Natural killer cell treated with Interleukin-12 subunit alpha and Interleukin-12 subunit beta and Interleukin-15 and Interleukin-18, amount 100 ng/mL, for 72 hours (primary cell): ENCODE measurements at regions not wholly inside any gene's neighbourhood (a gene's known extent, or its start where the extent isn't known, plus 50 kb on each side); places are given as distances from the start of the nearest gene placed in this dataset.
"Not testable (repeated sequence)": the region's sequence is repeated elsewhere in the genome, so short reads cannot be mapped to it uniquely, and the experiment has no call there.

Experiments
- ATAC-seq, 2 donors: fragments of 150-1000 bp; cut with Tn5 transposase in 1 of 2; sonication (Bioruptor Pico), chemical (Tn5 transposase) in 1 of 2; 2 replicates each; pipeline ENCODE4 v1.10.0; 2021
- DNase-seq: peaks from one replicate; pipeline ENCODE4 v3.0.0; 2022; ENCODE audit warnings: low spot score
- H3K27ac Mint-ChIP-seq, 2 donors: 1 replicate in 1 of 2; 2 replicates in 1 of 2; pipeline ENCODE4 v1.8.0; 2022; ENCODE audit warnings: mixed read lengths in 2 of 2, mild to moderate bottlenecking in 1 of 2, moderate library complexity in 1 of 2
- H3K27me3 Mint-ChIP-seq, 2 donors: 1 replicate in 1 of 2; 2 replicates in 1 of 2; pipeline ENCODE4 v1.8.0; 2022; ENCODE audit warnings: mixed read lengths in 2 of 2
- H3K36me3 Mint-ChIP-seq: one replicate; pipeline ENCODE4 v1.8.0; 2022; ENCODE audit warnings: mixed read lengths
- H3K4me1 Mint-ChIP-seq, 2 donors: 1 replicate in 1 of 2; 2 replicates in 1 of 2; pipeline ENCODE4 v1.8.0; 2022; ENCODE audit warnings: low read depth in 2 of 2, mixed read lengths in 2 of 2, mild to moderate bottlenecking in 1 of 2
- H3K4me3 Mint-ChIP-seq: one replicate; pipeline ENCODE4 v1.8.0; 2022; ENCODE audit warnings: mixed read lengths
- H3K9me3 Mint-ChIP-seq: 2 replicates; pipeline ENCODE4 v1.8.0; 2022; ENCODE audit warnings: mixed read lengths

DNA sequence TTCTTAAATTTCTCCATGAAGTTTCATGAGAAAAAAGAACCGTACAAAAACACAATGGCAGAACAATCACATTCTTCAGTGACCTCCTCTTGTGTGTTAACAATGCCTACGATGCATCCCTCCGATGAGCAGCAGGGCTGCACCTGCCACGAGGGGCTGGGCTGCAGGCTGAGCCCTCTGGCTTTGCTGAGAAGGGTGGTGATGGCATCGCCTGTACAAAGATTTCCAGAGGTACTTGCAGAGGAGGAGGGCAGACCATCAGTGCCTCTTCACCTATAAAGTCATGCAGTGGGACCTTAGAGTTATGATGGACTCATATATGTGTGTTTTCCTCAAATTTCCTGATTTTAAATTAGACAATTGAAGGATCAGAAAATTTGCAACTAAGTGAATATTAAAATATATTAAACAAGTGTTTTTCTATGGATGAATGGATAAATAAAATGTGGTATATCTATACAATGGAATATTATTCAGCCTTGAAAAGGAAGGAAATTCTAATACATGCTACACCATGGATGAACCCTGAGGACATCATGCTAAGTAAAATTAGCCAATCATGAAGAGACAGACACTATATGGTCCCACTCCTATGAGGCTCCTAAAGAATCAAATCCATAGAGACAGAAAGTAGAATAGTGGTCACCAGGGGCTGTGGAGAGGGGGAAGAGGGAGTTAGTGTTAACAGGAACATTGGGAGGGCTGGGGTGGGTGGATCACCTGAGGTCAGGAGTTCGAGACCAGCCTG lies 489.3 kb downstream of the SIPA1L2 start:
- Mint-ChIP-seq H3K27ac (no peak overlapping the region), H3K9me3 (peaks cover 2% of the 10 kb centered on the region), H3K36me3 (no peaks in the 10 kb centered on the region), H3K4me3 (no peak overlapping the region), H3K27me3 (peaks cover 11 to 12% of the 10 kb centered on the region in 2 donors), H3K4me1 (peaks cover 7 to 9% of the 10 kb centered on the region in 2 donors)
- DNase-seq (no peak), ATAC-seq (no peak)

DNA sequence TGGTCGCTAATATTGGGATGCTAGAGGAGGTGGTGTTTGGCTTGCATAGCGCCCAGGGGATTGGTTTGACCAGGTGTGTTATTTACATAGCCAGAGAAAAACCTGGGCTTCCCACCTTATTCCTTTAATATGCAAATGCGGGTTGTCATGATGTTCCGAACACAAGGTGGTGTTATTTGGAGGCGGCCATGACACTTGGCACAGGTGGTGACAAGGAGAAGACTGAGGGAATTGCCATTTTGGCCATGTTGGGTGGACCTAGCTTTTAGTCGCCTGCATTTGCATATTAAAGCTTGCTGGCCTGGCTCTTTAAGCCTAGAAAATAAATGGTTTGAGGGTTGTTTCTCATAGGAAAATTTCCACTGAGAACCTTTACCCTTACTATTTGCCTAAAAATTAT lies 490.5 kb downstream of the SIPA1L2 start:
- H3K9me3 Mint-ChIP-seq = peaks cover 2% of the 10 kb centered on the region
- no peak overlapping the region for H3K4me3 Mint-ChIP-seq
- no peak for ATAC-seq
- peaks cover 8 to 9% of the 10 kb centered on the region in 2 donors for H3K4me1 Mint-ChIP-seq
- DNase-seq = no peak
- H3K36me3 Mint-ChIP-seq = no peaks in the 10 kb centered on the region
- H3K27me3 Mint-ChIP-seq = peaks cover 11 to 12% of the 10 kb centered on the region in 2 donors
- H3K27ac Mint-ChIP-seq = no peak overlapping the region

DNA sequence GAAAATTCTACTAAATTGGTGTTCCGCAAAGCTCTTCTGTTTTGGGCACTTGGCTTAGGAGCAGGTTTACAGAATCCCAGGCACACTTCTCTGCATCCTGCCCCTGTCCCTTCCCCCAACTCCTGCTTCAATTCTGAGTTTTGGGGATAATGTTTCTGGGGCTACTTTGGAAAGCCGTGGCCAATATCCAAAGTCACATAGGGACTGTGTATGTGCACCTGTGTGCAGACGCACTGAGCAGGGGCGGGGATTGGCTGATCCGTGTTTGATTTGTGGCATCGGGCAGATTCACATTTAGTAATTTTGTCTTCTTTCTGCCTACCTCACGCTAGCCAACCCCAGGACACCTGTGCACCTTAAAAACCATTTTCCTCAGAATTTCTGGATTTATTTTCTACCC lies 491.9 kb downstream of the SIPA1L2 start:
- no peak for ATAC-seq
- H3K27me3 Mint-ChIP-seq = peaks cover 11 to 12% of the 10 kb centered on the region in 2 donors
- peaks cover 2% of the 10 kb centered on the region for H3K9me3 Mint-ChIP-seq

DNA sequence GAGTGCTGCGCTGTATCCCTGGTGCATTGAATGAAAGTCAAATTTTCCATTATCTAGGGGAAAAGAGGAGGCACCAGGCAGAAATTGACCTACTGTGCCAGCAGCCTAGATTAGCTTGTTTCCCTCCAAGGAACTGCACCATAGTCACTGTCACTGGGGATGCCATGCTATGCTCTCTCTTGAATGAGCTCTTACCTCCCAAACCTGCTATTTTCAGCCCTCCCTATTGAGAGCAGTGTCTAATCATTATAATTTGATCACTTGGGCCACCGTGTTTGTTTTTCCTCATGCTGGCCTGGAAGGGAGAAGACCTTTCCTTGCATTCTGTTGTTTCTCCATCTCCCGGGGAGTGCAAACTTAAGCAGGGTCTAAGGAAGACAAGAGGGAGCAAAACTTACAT lies 492.9 kb downstream of the SIPA1L2 start:
- Mint-ChIP-seq H3K4me1 (peaks cover 9 to 12% of the 10 kb centered on the region in 2 donors), H3K4me3 (no peak overlapping the region), H3K9me3 (peaks cover 2% of the 10 kb centered on the region), H3K36me3 (no peaks in the 10 kb centered on the region), H3K27me3 (peaks cover 12 to 16% of the 10 kb centered on the region in 2 donors), H3K27ac (no peak overlapping the region)
- ATAC-seq (no peak), DNase-seq (no peak)

More for the DNA sequence above, 491.9 kb downstream of the SIPA1L2 start:
- no peak overlapping the region for H3K27ac Mint-ChIP-seq
- H3K4me1 Mint-ChIP-seq = peaks cover 9 to 12% of the 10 kb centered on the region in 2 donors
- H3K36me3 Mint-ChIP-seq = no peaks in the 10 kb centered on the region
- no peak for DNase-seq
- H3K4me3 Mint-ChIP-seq = no peak overlapping the region

DNA sequence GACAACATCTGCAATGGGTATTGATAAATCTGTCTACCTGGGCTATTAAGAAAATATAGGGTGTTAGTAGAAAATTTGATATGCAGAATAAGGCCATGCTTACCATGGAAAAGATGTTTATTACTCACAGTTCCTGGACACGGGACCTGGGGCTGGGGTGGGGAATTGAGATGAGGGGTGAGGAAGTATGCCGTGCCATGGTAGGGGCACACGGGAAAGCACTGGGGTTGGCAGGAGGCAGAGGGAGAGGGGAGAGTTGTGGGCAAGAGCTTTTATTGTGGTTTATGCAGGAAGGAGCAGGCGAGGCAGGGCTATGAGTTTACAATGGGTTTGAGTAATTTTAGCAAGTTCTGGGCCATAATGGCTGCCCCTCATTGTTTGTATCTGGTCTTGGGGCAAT lies 493.8 kb downstream of the SIPA1L2 start:
- Mint-ChIP-seq H3K36me3 (peaks cover 4% of the 10 kb centered on the region), H3K4me1 (peaks cover 9 to 12% of the 10 kb centered on the region in 2 donors), H3K4me3 (peak overlapping the region; percentile 10), H3K9me3 (peaks cover 2% of the 10 kb centered on the region), H3K27ac (no peak overlapping the region), H3K27me3 (peaks cover 16 to 23% of the 10 kb centered on the region in 2 donors)
- ATAC-seq = no peak
- no peak for DNase-seq

DNA sequence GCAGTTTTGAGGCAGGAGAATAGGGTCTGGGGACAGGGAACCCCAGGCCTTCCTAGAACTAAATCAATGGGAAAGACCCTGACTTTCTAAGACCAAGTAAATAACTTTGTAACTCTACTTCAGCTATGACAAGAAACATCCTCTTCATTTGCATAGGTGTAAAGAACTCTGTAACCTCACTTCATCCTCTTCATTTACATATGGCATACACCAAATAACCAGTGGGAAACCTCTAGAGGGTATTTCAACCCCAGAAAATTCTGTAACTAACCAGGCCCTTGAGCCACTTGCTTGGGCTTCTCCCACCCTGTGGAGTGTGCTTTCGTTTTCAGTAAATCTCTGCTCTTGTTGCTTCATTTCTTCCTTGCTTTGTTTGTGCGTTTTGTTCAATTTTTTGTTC lies 495.6 kb downstream of the SIPA1L2 start:
- Mint-ChIP-seq H3K4me3 (no peak overlapping the region), H3K36me3 (peaks cover 4% of the 10 kb centered on the region), H3K27me3 (peaks cover 19 to 33% of the 10 kb centered on the region in 2 donors), H3K4me1 (peaks cover 9 to 12% of the 10 kb centered on the region in 2 donors), H3K27ac (no peak overlapping the region), H3K9me3 (peaks cover 2% of the 10 kb centered on the region)
- DNase-seq (no peak), ATAC-seq (peak; percentile 81 to 87)

DNA sequence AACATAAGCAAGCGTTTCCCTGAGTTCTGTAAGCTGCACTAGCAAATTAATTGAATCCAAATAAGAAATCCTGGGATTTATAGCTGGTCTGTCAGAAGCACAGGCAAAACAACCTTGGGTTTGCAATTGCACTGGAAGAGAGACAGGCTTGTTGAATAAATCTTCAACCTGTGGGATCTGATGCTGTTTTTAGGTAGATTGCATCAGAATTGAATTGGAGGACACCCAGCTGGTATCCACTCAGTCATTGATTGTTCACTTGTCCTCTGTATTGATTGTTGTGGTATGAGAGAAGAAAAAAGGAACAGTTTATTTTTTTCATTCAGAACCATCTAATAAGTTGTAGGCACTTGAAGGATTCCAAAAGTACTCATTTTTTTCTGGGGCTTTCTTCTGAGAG lies 497.4 kb downstream of the SIPA1L2 start:
- ATAC-seq (no peak), DNase-seq (no peak)
- peaks cover 24 to 51% of the 10 kb centered on the region in 2 donors for H3K27me3 Mint-ChIP-seq
- peaks cover 4% of the 10 kb centered on the region for H3K9me3 Mint-ChIP-seq
- H3K4me1 Mint-ChIP-seq = peaks cover 15 to 16% of the 10 kb centered on the region in 2 donors
- no peak overlapping the region for H3K27ac Mint-ChIP-seq
- no peak overlapping the region for H3K4me3 Mint-ChIP-seq
- peaks cover 4% of the 10 kb centered on the region for H3K36me3 Mint-ChIP-seq

DNA sequence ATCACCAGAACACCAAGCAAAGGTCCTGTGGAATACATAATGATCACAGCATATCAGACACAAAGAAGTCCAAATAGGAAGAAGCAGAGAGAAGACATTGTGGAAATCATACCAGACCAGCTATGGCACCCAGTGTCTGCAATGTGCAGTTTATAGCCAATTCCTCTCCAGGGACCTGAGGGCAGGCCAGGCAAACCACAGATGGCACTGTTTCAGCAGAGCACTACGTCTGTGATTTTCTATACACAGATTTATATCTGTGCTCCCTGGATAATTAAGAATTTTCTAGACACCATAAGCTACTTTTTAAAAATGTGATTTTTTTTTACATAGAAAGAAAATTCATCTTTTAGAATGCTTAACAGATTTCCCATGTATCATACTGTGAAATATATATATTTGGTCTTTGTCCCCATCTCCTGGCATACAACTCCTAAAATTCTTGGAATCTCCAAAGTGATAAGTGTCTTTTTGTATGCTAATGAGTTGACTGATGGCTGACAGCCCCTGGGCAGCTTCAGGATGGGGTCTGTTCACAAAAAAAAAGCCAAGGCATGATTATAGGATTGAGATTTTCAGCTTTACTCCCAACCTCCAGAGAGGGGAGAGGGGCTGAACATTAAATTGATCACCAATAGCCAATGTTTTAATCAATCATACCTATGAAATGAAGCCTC lies 498.1 kb downstream of the SIPA1L2 start:
- Mint-ChIP-seq H3K27ac (no peak overlapping the region), H3K36me3 (peaks cover 4% of the 10 kb centered on the region), H3K27me3 (peaks cover 24 to 53% of the 10 kb centered on the region in 2 donors), H3K4me3 (no peak overlapping the region), H3K9me3 (peaks cover 4% of the 10 kb centered on the region), H3K4me1 (peaks cover 15 to 20% of the 10 kb centered on the region in 2 donors)
- no peak for ATAC-seq
- DNase-seq = no peak

DNA sequence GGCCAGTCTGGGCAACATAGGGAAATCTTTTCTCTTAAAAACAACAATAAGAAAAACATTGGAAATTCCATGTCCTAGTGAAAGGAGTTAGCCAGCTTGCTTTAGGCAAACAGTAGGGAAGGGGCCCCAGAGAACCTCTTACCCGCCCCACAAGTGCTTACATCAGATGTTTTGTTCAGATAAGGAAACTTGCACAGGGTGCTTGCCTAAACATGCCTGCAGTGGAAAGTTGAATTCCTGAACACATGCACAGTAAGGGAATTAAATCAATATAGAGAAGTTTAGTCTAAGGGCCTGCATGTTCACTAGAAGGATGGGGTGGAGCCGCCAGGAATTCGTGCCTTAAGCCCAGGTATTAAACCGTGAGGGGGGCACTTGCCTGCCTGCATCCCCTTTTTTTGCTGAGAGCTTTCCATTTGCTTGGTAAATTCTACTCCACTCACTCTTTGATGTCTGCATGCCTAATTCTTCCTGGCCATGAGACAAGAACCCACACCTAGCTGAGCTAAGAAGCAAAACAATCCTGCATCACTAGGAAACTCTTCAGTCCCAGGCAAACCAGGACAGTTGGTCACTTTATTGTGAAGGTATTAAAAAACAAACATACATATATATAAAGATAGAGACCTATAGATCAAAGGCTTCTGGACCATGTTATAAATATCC lies 499.0 kb downstream of the SIPA1L2 start:
- no peak overlapping the region for H3K27ac Mint-ChIP-seq
- peaks cover 21 to 51% of the 10 kb centered on the region in 2 donors for H3K27me3 Mint-ChIP-seq
- no peak overlapping the region for H3K4me3 Mint-ChIP-seq
- DNase-seq (no peak), ATAC-seq (no peak)
- peaks cover 4% of the 10 kb centered on the region for H3K9me3 Mint-ChIP-seq
- H3K4me1 Mint-ChIP-seq = peaks cover 9 to 14% of the 10 kb centered on the region in 2 donors
- H3K36me3 Mint-ChIP-seq = peaks cover 4% of the 10 kb centered on the region

DNA sequence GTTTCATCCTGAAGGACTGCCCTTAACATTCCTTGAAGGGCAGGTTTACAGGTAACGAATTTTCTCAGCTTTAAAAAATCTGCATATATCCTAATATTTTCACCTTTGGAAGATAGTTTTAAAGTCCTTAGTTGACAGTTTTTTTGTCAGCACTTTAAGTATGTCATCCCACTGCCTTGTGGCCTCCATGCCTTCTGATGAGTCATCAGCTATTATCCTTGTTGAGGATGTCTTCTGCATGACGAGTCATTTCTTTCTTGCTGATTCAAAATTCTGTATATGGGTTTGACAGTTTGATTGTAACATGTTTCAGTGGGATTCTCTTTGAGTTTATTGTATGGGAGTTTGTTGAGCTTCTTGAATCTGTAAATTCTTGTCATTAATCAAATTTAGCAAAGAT lies 500.6 kb downstream of the DISC1 start:
- Mint-ChIP-seq H3K4me3 (no peak overlapping the region), H3K27ac (no peak overlapping the region), H3K4me1 (peaks cover 8 to 14% of the 10 kb centered on the region in 2 donors), H3K36me3 (peaks cover 4% of the 10 kb centered on the region), H3K9me3 (peaks cover 4% of the 10 kb centered on the region), H3K27me3 (peaks cover 23 to 63% of the 10 kb centered on the region in 2 donors)
- DNase-seq (no peak), ATAC-seq (peak; percentile 61 to 79)

DNA sequence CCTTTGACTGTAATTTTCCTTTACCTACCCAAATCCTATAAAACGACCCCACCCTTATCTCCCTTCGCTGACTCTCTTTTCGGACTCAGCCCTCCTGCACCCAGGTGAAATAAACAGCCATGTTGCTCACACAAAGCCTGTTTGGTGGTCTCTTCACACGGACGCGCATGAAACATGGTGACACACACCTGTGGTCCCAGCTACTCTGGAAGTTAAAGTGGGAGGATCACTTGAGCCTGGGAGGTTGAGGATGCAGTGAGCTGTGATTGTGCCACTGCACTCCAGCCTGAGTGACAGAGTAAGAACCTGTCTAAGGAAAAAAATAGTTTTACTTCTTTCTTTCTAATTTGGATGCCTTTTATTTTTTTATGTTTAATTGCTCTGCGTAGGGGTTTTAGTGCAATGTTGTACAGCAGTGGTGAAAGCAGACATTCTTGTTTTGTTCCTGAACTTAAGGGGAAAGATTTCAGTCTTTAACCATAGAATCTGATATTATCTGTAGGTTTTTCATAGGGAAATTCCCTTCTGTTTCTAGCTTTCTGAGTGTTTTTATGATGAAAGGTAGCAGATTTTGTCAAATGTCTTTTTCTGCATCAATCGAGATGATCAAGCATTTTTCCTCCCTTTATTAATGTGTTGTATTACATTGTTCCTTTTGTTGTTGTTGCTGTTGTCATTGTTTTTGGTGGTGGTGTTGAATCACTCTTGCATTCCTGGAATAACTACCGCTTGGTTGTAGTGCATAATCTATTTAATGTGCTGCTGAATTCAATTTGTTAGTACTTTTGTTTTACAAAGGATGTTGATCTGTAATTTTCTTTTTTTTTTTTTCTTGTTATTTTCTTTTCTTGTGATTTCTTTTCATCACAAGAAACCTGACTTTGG lies 497.4 kb downstream of the DISC1 start:
- H3K27ac Mint-ChIP-seq = no peak overlapping the region
- H3K9me3 Mint-ChIP-seq = peaks cover 4% of the 10 kb centered on the region
- H3K27me3 Mint-ChIP-seq = peaks cover 18 to 56% of the 10 kb centered on the region in 2 donors
- H3K36me3 Mint-ChIP-seq = no peaks in the 10 kb centered on the region
- ATAC-seq (no peak), DNase-seq (no peak)
- no peak overlapping the region for H3K4me3 Mint-ChIP-seq
- peaks cover 8 to 14% of the 10 kb centered on the region in 2 donors for H3K4me1 Mint-ChIP-seq

DNA sequence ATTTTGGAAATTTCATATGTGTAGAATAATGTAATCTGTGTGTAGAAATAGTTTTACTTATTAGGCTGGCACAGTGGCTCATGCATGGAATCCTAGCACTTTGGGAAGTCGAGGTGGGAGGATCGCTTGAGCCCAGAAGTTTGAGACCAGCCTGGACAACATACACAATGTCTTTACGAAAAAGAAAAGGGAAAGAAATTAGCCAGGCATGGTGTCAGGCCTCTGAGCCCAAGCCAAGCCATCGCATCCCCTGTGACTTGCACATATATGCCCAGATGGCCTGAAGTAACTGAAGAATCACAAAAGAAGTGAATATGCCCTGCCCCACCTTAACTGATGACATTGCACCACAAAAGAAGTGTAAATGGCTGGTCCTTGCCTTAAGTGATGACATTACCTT lies 491.3 kb downstream of the DISC1 start:
- not testable (repeated sequence) for DNase-seq

DNA sequence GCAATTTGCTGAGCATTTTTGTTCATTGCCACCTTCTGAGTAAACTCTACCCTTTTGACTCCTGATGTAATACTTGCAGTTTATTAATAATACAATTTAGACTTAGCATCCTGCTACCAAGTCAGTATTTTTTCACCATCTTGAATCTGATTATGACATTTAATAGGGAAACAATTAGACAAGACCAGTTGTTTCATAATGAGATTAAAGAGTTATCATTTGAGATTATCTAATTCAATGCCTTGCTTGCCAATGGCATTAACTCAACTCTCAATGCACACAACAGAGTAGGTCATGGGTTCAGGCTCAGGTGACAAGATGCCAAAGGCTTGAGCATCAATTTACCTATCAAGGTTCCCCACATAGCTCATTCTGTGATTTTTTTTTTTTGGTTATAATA lies 488.4 kb downstream of the DISC1 start:
- H3K36me3 Mint-ChIP-seq = no peaks in the 10 kb centered on the region
- ATAC-seq = no peak
- no peaks in the 10 kb centered on the region for H3K4me1 Mint-ChIP-seq
- no peak for DNase-seq
- no peaks in the 10 kb centered on the region for H3K9me3 Mint-ChIP-seq
- peaks cover 19 to 33% of the 10 kb centered on the region in 2 donors for H3K27me3 Mint-ChIP-seq
- H3K4me3 Mint-ChIP-seq = no peak overlapping the region
- H3K27ac Mint-ChIP-seq = no peak overlapping the region

More for the DNA sequence above, 491.3 kb downstream of the DISC1 start:
- not testable (repeated sequence) for H3K9me3 Mint-ChIP-seq, H3K36me3 Mint-ChIP-seq, H3K4me1 Mint-ChIP-seq, ATAC-seq, H3K4me3 Mint-ChIP-seq, H3K27ac Mint-ChIP-seq
- H3K27me3 Mint-ChIP-seq = peaks cover 15 to 35% of the 10 kb centered on the region in 2 donors
